Nucleus accumbens (tissue), 56 donors: ENCODE measurements at regions not wholly inside any gene's neighbourhood (a gene's known extent, or its start where the extent isn't known, plus 50 kb on each side); places are given as distances from the start of the nearest gene placed in this dataset.
"Not testable (repeated sequence)": the region's sequence is repeated elsewhere in the genome, so short reads cannot be mapped to it uniquely, and the experiment has no call there.

Source experiments
- DNase-seq, 56 donors: peaks; one replicate each; lab custom pipeline; 2025; lab: John Stamatoyannopoulos, UW

GRCh38 chr10:129171812-129172211 lies 295.2 kb upstream of the MGMT start:
- no peak for DNase-seq

- DNase-seq, result no peak
These were observed 292.6 kb upstream of the MGMT start for GRCh38 chr10:129174232-129175014.

GRCh38 chr10:129179245-129179971 lies 287.6 kb upstream of the MGMT start:
- DNase-seq, result no peak

- DNase-seq, result no peak
These were observed 286.9 kb upstream of the MGMT start for GRCh38 chr10:129179972-129180678.

DNA sequence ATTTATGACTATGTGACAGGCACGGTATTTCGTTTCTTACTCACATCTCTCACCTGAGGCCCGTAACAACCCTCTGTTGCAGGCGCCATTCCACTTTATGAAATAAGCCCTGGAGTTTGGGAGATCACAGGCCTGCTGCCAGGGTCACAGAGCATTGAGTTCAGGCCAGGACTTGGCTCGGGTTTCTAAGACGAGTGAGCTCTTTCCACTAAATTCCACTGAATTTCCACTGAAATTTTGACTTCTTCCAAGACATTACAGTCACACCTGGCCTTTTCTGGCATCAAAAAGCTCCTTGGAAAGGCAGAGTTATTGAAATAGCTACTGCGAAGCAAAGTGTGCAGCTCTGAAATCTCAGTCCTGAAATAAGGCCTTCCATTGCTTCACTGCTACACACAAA lies 282.8 kb upstream of the MGMT start:
- DNase-seq, result no peak

GRCh38 chr10:129187331-129187730 lies 279.7 kb upstream of the MGMT start:
- DNase-seq, result no peak

- DNase-seq, result no peak
These were observed 275.2 kb upstream of the MGMT start for GRCh38 chr10:129191797-129192196.

- no peak for DNase-seq
These were observed 274.5 kb upstream of the MGMT start for GRCh38 chr10:129192344-129193128.

- peak in 18 of 56 donors; percentile 1 to 60 (median 25) for DNase-seq
These were observed 273.9 kb upstream of the MGMT start for GRCh38 chr10:129193148-129193547.

DNA sequence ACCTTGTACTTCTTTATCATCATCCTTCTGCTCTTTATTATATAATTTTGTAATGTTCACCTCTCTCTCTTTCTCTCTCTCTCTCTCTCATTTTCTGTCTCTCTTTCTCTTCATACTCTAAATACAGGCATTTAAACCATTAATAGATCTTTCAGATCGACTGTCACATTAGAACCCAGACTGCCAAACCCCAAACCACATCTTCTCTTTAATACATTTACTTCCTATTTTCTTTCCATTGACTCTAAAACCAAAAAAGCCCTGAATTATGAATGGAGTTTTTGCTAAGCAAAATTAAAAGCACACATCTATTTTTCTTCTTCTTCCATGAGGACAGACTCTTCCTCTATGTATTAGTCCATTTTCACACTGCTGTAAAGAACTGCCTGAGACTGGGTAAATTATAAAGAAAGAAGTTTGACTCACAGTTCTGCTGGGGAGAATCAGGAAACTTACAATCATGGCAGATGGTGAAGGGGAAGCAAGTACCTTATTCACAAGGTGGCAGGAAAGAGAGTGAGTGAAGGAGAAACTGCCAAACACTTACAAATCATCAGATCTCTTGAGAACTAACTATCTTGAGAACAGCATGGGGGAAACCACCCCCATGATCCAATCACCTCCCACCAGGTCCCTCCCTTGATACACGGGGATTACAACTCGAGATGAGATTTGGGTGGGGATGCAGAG lies 272.7 kb upstream of the MGMT start:
- DNase-seq, result no peak

- DNase-seq, result no peak
These were observed 267.2 kb upstream of the MGMT start for GRCh38 chr10:129199826-129200225.

DNA sequence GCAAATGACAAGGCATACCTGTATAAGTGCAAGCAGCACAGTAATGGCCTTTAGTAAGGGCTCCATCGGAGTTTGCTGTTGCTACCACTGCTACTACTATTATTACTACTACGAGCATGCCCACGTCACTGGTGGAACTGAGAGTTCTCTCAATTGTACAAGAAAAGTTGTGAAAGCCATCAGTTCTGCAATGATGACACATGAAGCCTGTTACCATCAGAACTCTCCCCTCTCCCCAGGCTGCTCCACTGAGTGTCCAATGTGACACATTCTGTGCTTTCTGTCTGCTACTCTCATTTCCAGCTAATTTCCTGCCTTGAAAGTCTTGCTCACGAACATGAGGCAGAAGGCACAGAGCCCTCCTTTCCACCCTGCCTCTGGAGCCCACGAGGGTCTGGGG lies 263.2 kb upstream of the MGMT start:
- DNase-seq, result no peak

DNA sequence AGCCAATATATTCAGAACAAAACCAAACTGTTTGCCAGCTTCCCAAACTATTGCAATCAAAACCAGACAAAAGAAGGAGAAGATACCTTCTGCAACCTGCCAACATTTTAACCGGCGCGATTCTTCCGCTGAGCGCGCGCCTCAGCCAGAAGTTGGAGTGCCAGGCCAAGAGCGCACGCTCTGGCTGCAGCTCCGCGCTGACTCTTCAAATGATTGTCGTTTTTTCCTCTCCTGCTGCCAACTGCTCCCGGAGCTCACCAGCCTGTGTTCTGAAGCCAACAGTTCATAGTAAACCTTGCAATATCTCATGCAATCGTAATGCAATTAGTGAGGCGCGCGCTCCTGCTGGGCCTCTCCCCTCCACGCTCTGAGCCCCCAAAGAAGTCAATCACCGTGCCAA lies 259.7 kb upstream of the MGMT start:
- no peak for DNase-seq

DNA sequence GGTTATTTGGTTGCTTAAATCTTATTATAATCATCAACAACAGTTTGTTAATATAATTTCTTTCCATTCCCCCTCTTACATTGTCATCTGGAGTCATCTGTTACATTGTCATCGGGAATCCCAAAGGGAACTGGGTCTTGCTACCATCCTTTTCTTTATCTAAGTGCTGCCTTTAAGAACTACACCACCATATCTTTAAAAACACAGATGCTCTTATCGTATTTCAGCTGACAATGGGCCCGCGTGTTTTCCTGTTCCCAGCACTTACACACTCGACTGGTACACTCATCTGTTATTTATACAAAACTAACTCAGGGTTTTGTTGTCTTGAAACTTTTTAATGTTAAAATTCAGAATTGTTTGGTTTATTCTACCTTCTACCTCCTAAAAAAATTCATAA lies 256.2 kb upstream of the MGMT start:
- DNase-seq, result no peak

DNA sequence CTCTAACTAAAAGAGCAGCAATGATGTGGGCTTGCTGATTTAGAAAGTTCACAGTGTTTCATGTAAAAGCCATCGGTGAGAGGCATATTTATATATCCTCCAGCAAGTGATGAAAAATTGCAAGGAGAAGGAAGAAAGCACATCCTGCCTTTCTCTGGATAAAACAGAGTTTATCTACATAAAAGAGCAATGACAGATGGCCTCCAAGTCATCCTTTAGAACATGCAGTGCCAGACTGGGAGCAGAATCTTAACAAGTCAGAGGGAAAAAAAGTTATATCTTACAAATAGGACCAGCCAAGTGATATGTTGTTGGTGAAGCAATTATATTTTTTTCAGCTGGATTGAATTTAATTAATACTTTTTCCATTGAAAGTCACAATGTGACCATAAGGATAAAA lies 253.8 kb upstream of the MGMT start:
- no peak for DNase-seq

GRCh38 chr10:129213996-129214395 lies 253.0 kb upstream of the MGMT start:
- not testable (repeated sequence) for DNase-seq

GRCh38 chr10:129219364-129219763 lies 247.7 kb upstream of the MGMT start:
- no peak for DNase-seq

DNA sequence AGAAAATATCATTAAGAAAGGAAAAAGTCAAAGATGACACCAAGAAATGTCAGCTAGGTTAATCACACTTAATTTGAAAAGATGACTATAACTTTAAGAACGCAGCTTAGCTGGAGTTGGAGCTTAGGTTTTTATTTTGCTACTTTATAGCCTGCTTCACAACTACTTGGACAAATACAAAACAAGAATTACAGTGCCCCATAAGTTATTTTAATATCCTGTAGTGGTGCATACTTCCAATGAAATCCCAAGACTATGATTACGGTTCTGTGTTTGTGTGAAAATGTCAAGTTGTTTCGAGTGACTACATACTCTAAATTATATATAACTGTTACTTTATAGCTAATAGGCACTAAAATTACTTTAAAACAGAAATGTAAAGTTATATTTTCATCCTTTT lies 244.6 kb upstream of the MGMT start:
- DNase-seq, result no peak

DNA sequence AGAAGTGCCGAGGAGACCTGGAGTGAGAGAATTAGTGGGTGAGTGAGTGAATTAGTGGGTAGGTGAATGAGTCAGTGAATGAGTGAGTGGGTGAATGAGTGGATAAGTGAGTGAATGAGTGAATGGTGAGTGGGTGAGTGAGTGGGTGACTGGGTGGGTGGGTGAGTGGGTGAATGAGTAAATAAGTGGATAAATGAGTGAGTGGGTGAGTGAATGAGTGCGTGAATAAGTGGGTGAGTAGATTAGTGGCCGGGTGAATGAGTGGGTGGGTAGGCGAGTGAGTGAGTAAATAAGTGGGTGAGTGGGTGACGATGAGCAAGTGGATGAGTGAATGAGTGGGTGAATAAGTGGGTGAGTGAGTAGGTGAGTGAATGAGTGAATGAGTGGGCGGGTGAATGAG lies 243.7 kb upstream of the MGMT start:
- DNase-seq, result no peak

DNA sequence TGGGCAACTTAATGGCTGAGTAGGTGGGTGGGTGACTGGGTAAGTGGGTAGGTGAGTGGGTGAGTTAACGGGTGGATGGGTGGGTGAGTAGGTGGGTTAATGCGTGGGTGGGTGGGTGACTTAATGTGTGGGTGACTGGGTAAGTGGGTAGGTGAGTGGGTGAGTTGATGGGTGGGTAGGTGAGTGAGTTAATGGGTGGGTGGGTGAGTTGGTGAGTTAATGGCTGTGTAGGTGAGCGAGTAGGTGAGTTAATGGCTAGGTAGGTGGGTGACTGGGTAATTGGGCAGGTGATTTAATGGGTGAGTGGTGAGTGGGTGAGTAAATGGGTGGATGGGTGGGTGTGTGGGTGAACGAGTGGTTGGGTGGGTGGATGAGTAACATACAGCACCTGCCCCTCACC lies 243.0 kb upstream of the MGMT start:
- no peak for DNase-seq
